Suprapubic skin (tissue), 4 donors: ENCODE measurements at regions not wholly inside any gene's neighbourhood (a gene's known extent, or its start where the extent isn't known, plus 50 kb on each side); places are given as distances from the start of the nearest gene placed in this dataset.

ENCODE experiments used
- EP300 ChIP-seq: sonication (generic); formaldehyde crosslinking; IDR thresholded peaks from one replicate; pipeline ENCODE4 v1.6.1; 2017; ENCODE audit warnings: antibody characterized with exemption
- POLR2AphosphoS5 ChIP-seq, 3 donors: sonication (generic); formaldehyde crosslinking; IDR thresholded peaks; one replicate each; pipeline ENCODE4 v1.6.1; 2017; ENCODE audit warnings: antibody characterized with exemption in 3 of 3
- TF ChIP-seq, protein P1 (sequence below), 2 donors: fragments of 200-600 bp in 1 of 2; fragments of 450-650 bp in 1 of 2; sonication (generic) in 1 of 2; IDR thresholded peaks; one replicate each; pipeline ENCODE4 v1.5.1; 2016 to 2019; ENCODE audit warnings: antibody characterized with exemption in 2 of 2, mild to moderate bottlenecking in 1 of 2, moderate library complexity in 1 of 2

DNA sequence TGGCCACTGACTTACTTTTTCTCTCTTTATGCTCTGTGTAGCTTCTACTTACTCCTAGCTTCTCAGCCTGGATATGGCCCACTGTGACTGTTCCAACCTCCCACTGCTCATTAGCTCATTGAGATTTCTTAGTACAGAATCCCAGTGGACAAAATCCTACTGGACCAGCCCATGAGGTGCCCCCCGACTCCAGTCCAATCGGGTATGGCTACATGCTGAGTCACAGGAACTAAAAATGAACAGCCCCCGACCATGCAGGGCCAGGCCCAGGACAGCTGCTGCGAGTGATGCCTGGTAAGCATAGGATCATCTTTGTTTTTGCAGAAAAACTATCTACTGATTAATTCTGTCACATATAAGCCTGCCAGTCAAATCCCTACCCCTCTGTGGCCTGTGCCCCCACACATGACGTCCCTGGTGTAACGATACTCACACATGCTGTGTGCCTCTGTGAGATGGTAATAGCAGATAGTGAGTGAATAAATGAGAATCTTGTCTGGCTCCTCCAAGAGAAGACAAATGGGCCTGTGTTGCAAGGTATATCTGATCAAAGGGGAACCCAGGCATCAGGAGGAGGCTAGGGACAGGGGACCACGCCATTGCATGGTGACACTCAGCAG, 85.9 kb upstream of the KLF7 start:
- TF ChIP-seq, protein P1, sequence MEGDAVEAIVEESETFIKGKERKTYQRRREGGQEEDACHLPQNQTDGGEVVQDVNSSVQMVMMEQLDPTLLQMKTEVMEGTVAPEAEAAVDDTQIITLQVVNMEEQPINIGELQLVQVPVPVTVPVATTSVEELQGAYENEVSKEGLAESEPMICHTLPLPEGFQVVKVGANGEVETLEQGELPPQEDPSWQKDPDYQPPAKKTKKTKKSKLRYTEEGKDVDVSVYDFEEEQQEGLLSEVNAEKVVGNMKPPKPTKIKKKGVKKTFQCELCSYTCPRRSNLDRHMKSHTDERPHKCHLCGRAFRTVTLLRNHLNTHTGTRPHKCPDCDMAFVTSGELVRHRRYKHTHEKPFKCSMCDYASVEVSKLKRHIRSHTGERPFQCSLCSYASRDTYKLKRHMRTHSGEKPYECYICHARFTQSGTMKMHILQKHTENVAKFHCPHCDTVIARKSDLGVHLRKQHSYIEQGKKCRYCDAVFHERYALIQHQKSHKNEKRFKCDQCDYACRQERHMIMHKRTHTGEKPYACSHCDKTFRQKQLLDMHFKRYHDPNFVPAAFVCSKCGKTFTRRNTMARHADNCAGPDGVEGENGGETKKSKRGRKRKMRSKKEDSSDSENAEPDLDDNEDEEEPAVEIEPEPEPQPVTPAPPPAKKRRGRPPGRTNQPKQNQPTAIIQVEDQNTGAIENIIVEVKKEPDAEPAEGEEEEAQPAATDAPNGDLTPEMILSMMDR (IDR thresholded peaks at IDR 0.05) = no peak
- no peak for TF ChIP-seq EP300
- no peak for TF ChIP-seq POLR2AphosphoS5 (IDR thresholded peaks at IDR 0.05)
